ENCODE measurements at regions not wholly inside any gene's neighbourhood (a gene's known extent, or its start where the extent isn't known, plus 50 kb on each side); places are given as distances from the start of the nearest gene placed in this dataset.
"Not testable (repeated sequence)": the region's sequence is repeated elsewhere in the genome, so short reads cannot be mapped to it uniquely, and the experiment has no call there.

DNA sequence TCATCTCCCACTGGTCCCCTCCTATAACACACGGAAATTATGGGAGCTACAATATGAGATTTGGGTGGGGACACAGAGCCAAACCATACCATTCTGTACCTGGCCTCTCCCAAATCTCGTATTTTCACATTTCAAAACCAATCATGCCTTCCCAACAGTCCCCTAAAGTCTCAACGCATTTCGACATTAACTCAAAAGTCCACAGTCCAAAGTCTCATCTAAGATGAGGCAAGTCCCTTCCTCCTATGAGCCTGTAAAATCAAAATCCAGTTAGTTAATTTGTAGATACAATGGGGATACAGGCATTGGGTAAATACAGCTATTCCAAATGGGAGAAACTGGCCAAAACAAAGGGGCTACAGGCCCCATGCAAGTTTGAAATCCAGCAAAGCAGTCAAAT lies 441.9 kb downstream of the SH2D1A start:
- TF ChIP-seq, protein P1, sequence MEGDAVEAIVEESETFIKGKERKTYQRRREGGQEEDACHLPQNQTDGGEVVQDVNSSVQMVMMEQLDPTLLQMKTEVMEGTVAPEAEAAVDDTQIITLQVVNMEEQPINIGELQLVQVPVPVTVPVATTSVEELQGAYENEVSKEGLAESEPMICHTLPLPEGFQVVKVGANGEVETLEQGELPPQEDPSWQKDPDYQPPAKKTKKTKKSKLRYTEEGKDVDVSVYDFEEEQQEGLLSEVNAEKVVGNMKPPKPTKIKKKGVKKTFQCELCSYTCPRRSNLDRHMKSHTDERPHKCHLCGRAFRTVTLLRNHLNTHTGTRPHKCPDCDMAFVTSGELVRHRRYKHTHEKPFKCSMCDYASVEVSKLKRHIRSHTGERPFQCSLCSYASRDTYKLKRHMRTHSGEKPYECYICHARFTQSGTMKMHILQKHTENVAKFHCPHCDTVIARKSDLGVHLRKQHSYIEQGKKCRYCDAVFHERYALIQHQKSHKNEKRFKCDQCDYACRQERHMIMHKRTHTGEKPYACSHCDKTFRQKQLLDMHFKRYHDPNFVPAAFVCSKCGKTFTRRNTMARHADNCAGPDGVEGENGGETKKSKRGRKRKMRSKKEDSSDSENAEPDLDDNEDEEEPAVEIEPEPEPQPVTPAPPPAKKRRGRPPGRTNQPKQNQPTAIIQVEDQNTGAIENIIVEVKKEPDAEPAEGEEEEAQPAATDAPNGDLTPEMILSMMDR (conservative IDR thresholded peaks at IDR 0.05; ENCODE audit: low read depth, low read length): not testable (repeated sequence)
- TF ChIP-seq EZH2phosphoT487 (IDR thresholded peaks at IDR 0.05; ENCODE audit: borderline replicate concordance, low read length); EZH2 (IDR thresholded peaks at IDR 0.05; ENCODE audit: low read length, unreplicated experiment): not testable (repeated sequence)

All from PC-3 (cell line).